ENCODE measurements at regions not wholly inside any gene's neighbourhood (a gene's known extent, or its start where the extent isn't known, plus 50 kb on each side); places are given as distances from the start of the nearest gene placed in this dataset.

DNA sequence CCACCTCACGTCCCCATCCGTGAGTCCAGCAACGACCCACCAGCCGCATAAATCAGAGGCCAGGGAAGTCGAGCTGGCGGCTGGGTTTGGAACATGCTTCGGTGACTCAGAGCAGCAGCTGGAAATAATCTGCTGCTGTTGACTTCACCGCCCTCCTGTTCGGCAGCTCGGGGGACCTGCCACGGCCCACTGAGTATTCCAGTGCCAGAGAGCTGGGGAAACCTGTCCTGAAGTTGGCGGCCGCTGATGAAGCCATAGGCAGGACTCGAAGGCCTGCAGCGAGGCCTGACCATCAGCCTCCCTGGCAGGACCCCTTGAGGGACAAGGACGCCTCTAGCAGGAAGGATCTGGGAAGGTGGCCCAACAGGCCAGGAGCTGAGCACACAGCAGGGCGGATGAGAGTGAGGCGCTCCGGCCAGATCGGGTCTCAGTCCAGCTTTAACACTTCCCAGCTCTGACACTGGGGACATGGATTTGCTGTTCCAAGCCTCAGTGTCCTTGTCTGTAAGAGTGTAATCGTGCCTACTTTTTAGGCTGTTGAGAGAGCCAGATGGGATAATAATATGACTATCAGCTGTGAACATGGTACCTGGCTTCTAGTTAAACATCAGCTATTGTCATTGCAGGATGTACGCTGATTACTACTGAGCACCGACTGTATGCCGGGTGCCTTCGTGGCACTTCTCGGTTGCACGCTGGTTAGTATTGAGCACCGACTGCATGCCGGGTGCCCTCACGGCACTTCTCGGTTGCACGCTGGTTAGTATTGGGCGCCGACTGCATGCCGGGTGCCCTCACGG, 50.4 kb upstream of the CIBAR2 start:
- no peak overlapping the region for H3K27ac Mint-ChIP-seq (ENCODE audit: low read depth)
- peaks cover 38% of the 10 kb centered on the region for H3K27me3 Mint-ChIP-seq
- H3K9me3 Mint-ChIP-seq = no peaks in the 10 kb centered on the region
- no peaks in the 10 kb centered on the region for H3K36me3 Mint-ChIP-seq (ENCODE audit: insufficient read depth)
- no peak for ATAC-seq (replicated peaks; ENCODE audit: extremely low read depth, poor library complexity, severe bottlenecking)
- no peak overlapping the region for H3K4me3 Mint-ChIP-seq
- DNase-seq (ENCODE audit: low spot score in 2 of 2) = no peak
- H3K4me1 Mint-ChIP-seq = peaks cover 8% of the 10 kb centered on the region

DNA sequence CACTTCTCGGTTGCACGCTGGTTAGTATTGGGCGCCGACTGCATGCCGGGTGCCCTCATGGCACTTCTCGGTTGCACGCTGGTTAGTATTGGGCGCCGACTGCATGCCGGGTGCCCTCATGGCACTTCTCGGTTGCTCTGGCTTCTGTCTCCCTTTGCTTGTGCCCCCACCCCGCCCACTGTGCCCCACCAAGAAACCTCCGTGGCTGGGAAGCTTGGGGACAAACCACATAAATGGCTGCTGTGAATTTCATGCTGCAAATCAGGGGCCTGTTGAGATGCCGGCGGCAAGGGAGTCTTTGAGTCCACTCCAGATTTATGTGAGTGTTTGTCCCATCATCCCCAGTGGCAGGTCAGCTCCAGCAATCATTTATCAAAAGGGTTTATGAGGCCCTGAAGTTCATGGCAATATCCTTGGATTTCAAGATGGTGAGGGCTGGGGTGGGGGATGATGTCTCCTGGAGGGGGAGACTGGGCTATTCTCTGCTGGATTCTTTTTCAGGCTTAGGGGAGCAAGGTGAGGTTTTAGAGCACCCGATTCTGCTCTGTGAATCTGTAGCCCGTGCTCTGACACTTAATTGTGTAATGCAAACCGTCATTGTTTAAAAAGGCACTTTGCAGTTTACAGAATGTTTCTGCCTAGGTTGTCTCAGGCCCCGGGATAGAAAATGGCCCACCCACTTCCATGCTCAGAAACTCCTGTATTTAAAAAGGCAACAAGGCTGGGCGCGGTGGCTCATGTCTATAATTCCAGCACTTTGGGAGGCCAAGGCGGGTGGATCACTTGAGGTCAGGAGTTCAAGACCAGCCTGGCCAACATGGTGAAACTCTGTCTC, 51.2 kb upstream of the CIBAR2 start:
- no peak overlapping the region for H3K4me3 Mint-ChIP-seq
- no peaks in the 10 kb centered on the region for H3K9me3 Mint-ChIP-seq
- H3K27me3 Mint-ChIP-seq = peaks cover 43% of the 10 kb centered on the region
- H3K36me3 Mint-ChIP-seq (ENCODE audit: insufficient read depth) = no peaks in the 10 kb centered on the region
- H3K27ac Mint-ChIP-seq (ENCODE audit: low read depth) = no peak overlapping the region
- ATAC-seq (replicated peaks; ENCODE audit: extremely low read depth, poor library complexity, severe bottlenecking) (no peak), DNase-seq (ENCODE audit: low spot score in 2 of 2) (no peak)
- no peaks in the 10 kb centered on the region for H3K4me1 Mint-ChIP-seq

DNA sequence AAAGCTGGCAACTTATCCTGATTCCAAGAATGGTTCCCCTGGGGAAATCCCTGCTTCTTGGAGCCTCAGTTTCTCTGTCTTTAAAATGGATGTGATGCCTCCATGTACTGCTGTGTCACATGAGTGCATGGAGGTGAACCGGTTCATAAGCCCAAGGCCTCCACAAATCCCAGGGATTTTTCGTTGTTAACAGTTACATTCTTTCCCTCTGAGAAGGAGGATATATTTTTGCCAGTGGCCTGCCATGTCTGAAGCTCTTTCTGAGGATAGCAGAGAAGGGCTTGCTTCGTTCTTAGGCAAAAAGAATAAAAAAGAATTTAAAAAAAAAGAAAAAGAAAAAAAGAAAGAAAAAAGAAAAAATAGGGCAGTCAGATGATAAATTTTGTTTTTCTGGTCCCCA, 52.2 kb upstream of the CIBAR2 start:
- no peak for ATAC-seq (replicated peaks; ENCODE audit: extremely low read depth, poor library complexity, severe bottlenecking)
- H3K4me3 Mint-ChIP-seq = no peak overlapping the region
- DNase-seq (ENCODE audit: low spot score in 2 of 2) = no peak
- no peak overlapping the region for H3K27ac Mint-ChIP-seq (ENCODE audit: low read depth)
- no peaks in the 10 kb centered on the region for H3K4me1 Mint-ChIP-seq
- no peaks in the 10 kb centered on the region for H3K9me3 Mint-ChIP-seq
- no peaks in the 10 kb centered on the region for H3K36me3 Mint-ChIP-seq (ENCODE audit: insufficient read depth)
- peaks cover 43% of the 10 kb centered on the region for H3K27me3 Mint-ChIP-seq

DNA sequence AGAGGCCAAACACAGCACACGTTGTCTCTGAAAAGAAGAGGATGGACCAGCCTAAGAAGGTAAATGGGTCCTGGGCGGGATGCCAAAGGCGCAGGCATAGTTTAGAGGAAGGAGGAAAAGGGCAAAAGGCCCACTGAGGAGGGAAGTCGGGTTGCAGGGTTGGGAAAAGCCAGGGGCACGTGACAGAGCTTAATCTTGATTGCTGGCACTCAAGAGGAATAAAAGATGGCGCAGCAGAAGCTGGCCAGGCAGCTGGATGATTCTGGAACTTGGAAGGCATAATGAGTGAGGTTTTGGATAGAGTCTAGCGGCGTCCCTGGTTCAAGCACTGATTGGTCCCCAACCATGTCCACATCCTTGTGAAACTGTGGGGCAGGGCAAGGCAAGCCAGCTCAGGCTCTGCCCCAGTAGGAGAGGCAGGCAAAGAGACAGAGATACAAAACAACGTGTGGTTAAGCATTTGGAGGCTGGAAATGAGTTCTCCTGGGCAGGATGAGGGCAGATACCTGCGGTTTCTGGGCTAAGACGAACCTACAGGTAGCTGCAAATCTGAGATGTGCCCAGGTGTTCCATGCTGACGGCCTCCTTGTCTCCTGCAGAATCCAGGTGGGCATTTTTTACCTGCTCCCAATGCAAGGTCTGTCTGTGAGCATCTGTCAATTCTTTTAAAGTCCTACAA, 52.7 kb upstream of the CIBAR2 start:
- no peaks in the 10 kb centered on the region for H3K36me3 Mint-ChIP-seq (ENCODE audit: insufficient read depth)
- no peaks in the 10 kb centered on the region for H3K9me3 Mint-ChIP-seq
- no peak for ATAC-seq (replicated peaks; ENCODE audit: extremely low read depth, poor library complexity, severe bottlenecking)
- H3K27ac Mint-ChIP-seq (ENCODE audit: low read depth) = no peak overlapping the region
- no peak overlapping the region for H3K4me3 Mint-ChIP-seq
- no peak for DNase-seq (ENCODE audit: low spot score in 2 of 2)
- no peaks in the 10 kb centered on the region for H3K4me1 Mint-ChIP-seq
- peaks cover 43% of the 10 kb centered on the region for H3K27me3 Mint-ChIP-seq

DNA sequence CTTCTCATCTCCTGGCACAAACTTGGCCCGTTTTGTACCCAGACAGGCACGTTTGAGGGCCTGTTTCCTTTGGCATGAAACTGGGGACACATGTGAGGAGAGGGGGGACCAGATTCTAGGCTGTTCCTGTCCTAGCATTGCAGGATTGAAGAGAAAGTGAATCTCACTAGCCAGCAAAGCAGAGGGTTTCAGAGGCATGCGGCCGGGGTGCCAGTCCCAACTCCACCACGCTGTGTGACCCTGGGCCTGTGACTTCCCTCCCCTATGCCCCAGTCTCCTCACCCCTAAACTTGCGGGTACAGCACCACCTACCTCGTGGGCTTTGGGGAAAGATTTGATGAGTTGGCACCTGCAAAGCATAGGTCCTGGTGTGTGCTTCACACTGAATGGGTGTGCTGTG, 53.5 kb upstream of the CIBAR2 start:
- Mint-ChIP-seq H3K9me3 (no peaks in the 10 kb centered on the region), H3K27me3 (peaks cover 49% of the 10 kb centered on the region), H3K36me3 (ENCODE audit: insufficient read depth) (no peaks in the 10 kb centered on the region), H3K4me1 (no peaks in the 10 kb centered on the region), H3K27ac (ENCODE audit: low read depth) (no peak overlapping the region), H3K4me3 (no peak overlapping the region)
- ATAC-seq (replicated peaks; ENCODE audit: extremely low read depth, poor library complexity, severe bottlenecking) (no peak), DNase-seq (ENCODE audit: low spot score in 2 of 2) (no peak)

DNA sequence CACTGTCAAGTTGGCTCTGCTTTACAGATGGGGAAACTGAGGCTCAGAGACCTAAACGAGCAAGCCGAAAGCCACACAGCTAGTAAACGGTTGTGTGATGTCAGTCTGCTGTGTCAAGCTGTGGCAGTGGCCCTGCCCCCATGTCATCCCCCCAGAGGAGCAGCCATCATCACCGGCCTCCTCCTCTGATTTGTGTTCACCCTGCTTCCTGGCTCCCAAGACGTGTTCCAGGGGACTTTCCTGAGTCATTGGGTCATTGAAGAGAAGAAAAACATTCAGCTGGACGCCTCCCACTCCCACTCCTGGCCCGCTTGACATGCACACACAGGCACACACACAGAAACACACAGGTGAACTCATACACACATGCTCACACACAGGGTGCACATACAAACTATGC, 54.0 kb upstream of the CIBAR2 start:
- no peak overlapping the region for H3K27ac Mint-ChIP-seq (ENCODE audit: low read depth)
- H3K27me3 Mint-ChIP-seq = peaks cover 54% of the 10 kb centered on the region
- H3K4me3 Mint-ChIP-seq = no peak overlapping the region
- ATAC-seq (replicated peaks; ENCODE audit: extremely low read depth, poor library complexity, severe bottlenecking) (no peak), DNase-seq (ENCODE audit: low spot score in 2 of 2) (no peak)
- peaks cover under 1% of the 10 kb centered on the region for H3K36me3 Mint-ChIP-seq (ENCODE audit: insufficient read depth)
- H3K9me3 Mint-ChIP-seq = no peaks in the 10 kb centered on the region
- H3K4me1 Mint-ChIP-seq = no peaks in the 10 kb centered on the region

DNA sequence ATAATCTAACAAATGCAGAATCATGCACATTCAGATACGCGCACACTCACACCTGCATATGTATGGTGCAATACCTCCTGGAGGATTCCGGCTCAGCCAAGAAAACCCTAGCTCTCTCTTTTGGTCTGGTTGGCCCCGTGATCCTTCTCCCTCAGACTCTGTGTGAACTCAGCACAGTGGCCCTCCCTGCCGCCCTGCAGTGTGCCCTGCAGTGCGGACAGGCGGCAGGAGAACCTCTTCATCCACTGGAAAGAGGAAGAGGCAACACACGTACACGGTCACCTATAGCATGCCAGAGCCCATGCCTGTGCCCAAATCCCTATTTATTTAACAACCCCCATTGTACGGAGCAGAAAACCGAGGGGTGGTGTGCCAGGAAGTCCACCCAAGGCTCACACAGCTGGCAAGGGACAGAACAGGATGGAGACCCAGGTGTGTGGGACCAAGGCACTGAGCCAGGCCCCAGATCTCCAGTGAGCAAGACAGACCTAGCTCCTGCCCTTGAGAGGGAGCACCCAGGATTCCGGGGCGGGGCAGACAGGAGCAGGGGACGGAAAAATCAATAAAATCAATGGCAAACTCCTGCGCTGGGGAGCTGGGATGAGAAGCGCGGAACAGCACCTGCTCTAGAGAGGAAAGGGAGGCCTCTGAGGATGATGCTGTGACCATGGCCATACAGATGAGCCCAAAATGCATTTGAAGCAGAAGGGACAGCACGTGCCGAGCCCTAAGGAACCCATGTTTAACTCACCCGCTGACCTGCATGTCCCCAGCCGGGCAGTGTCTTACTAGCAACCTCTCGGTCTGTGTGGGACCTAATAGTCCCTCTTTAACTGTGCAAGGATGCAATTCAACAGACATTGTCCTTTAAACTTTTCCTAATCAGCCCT, 54.7 kb upstream of the CIBAR2 start:
- H3K27ac Mint-ChIP-seq (ENCODE audit: low read depth) = no peak overlapping the region
- no peaks in the 10 kb centered on the region for H3K9me3 Mint-ChIP-seq
- ATAC-seq (replicated peaks; ENCODE audit: extremely low read depth, poor library complexity, severe bottlenecking) = no peak
- no peaks in the 10 kb centered on the region for H3K4me1 Mint-ChIP-seq
- peaks cover 3% of the 10 kb centered on the region for H3K36me3 Mint-ChIP-seq (ENCODE audit: insufficient read depth)
- no peak overlapping the region for H3K4me3 Mint-ChIP-seq
- peaks cover 60% of the 10 kb centered on the region for H3K27me3 Mint-ChIP-seq
- no peak for DNase-seq (ENCODE audit: low spot score in 2 of 2)

DNA sequence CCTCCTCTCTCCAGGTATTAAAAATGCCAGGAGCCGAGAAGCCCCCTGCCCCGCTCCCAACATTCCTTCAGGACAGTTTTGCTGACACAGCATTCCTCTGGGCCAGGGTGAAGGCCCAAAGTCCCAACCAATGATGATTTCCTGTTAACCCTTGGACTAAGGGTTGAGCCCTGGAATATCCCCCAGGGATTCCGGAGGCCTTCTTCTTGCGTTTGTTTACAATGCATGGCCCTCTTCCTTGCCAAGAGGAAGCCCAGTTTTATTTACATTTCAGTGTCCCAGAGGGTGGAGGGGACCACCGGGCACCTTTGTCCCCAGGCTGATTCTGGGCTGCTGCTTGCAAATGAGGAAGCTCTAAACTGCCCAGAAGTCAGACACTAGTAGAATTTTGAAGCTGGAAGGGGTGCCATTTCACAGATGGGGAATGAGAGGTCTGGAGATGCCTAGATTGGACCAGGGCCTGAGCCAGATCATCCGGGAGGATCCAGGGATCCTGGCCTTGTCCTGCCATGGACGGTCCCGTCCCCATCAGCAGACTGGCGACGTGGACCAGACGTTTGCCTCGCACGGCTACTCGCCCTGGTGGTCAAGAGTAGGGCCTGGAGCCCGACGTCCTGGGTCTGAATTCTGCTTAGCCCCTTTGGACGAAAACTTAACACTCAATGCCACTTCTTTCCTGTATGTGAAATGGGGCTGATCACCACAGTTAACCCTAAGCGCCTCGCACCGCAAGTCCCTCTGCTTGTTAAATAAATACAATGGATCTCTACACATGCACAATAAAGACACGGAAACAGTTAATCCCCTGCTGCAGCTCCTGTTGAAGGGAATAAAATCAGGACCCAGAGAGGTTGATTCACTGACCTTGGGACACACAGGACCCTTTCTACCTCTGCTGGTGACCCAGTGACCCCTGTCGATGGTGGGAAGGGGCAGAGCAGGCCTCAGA, 55.6 kb upstream of the CIBAR2 start:
- DNase-seq (ENCODE audit: low spot score in 2 of 2) (no peak), ATAC-seq (replicated peaks; ENCODE audit: extremely low read depth, poor library complexity, severe bottlenecking) (no peak)
- peaks cover 3% of the 10 kb centered on the region for H3K36me3 Mint-ChIP-seq (ENCODE audit: insufficient read depth)
- H3K4me3 Mint-ChIP-seq = no peak overlapping the region
- peaks cover 63% of the 10 kb centered on the region for H3K27me3 Mint-ChIP-seq
- H3K4me1 Mint-ChIP-seq = no peaks in the 10 kb centered on the region
- H3K27ac Mint-ChIP-seq (ENCODE audit: low read depth) = no peak overlapping the region
- H3K9me3 Mint-ChIP-seq = no peaks in the 10 kb centered on the region

DNA sequence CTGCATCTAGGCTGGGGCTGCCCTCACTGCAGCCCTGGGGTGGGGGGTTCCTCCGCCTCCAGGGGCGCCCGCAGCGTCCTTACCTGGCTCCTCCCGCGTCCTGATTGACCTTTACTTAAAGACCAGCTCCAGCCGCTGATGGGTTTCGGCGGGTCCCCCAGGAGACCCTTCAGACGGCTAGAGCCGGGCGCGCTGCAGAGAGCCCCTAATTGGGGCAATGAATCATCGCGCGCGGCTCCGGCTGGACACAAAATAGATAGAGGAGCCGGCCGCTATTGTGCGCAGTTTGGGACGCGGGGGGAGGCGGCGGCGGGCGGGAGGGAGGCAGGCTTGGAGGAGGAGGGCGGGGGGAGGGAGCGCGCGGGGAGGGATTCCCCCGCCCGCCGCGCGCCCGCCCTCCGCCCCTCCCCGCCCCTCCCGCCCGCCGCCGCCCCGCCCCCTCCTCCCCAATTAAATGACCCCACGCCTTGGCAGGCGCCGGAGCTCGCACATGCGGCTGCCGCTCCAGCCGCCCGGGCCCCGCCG, 56.5 kb upstream of the CIBAR2 start:
- Mint-ChIP-seq H3K27me3 (peaks cover 73% of the 10 kb centered on the region), H3K9me3 (no peaks in the 10 kb centered on the region), H3K36me3 (ENCODE audit: insufficient read depth) (peaks cover 3% of the 10 kb centered on the region), H3K4me3 (peak overlapping the region; percentile 34), H3K4me1 (no peaks in the 10 kb centered on the region), H3K27ac (ENCODE audit: low read depth) (no peak overlapping the region)
- DNase-seq (ENCODE audit: low spot score in 2 of 2) (no peak), ATAC-seq (replicated peaks; ENCODE audit: extremely low read depth, poor library complexity, severe bottlenecking) (no peak)

DNA sequence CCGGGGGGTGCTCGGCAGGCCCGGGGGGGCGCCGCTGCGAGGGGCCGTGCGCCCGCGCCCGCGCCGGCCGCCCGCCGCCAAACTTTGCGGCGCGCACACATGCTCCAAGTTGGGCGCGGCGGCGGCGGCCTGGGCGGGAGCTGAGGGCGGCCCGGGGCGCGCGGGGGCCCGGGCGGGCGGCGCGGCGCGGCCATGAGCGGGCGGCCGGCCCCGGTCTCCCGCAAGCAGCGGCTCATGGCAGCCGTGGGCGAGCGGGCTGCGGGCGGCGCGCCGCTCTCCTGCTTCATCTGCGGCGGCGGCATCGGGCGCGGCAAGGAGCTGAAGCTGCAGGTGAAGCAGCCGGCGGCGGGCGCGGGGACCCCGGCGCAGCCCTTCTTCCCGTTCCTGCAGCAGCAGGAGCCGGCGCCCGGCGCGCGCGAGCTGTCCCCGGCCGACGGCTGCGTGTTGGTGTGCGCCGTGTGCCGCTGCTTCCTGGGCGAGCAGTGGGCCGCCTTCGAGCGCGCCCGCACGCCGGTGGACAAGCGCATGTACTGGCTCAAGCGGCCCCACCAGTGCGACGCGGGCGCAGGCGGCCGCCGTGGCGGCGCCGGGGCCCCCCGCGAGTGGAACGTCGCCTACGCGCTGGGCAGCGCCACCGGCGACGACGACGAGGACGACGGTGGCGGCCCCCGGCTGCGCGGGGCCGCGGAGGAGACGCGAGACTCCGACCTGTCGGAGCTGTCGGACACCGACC, 57.2 kb upstream of the CIBAR2 start:
- Mint-ChIP-seq H3K27me3 (peaks cover 77% of the 10 kb centered on the region), H3K36me3 (ENCODE audit: insufficient read depth) (peaks cover 3% of the 10 kb centered on the region), H3K9me3 (no peaks in the 10 kb centered on the region), H3K4me1 (no peaks in the 10 kb centered on the region), H3K27ac (ENCODE audit: low read depth) (no peak overlapping the region), H3K4me3 (no peak overlapping the region)
- DNase-seq (ENCODE audit: low spot score in 2 of 2) (no peak), ATAC-seq (replicated peaks; ENCODE audit: extremely low read depth, poor library complexity, severe bottlenecking) (no peak)

DNA sequence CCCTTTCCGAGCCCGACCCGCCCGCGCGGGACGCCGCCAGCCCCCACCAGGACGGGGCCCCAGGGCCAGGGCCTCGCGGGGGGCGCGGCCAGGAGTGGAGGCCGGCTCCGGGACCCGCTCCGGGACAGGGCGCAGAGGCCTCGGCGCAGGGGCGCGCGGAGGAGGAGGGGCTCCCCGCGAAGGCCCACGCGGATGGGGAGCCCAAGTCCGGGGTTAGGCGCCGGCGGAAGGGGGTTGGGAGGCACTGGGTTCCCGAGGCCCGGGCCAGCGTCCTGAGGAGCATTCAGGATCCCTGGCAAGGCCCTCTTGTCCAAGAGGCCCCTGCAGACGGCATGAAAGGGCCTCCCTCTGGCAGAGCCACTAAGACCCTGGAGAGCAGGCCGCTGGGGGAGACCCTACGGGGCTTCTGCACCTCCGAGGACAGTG, 57.8 kb upstream of the CIBAR2 start:
- H3K27me3 Mint-ChIP-seq = peaks cover 76% of the 10 kb centered on the region
- DNase-seq (ENCODE audit: low spot score in 2 of 2) (no peak), ATAC-seq (replicated peaks; ENCODE audit: extremely low read depth, poor library complexity, severe bottlenecking) (no peak)
- peaks cover 3% of the 10 kb centered on the region for H3K36me3 Mint-ChIP-seq (ENCODE audit: insufficient read depth)
- no peaks in the 10 kb centered on the region for H3K4me1 Mint-ChIP-seq
- no peak overlapping the region for H3K4me3 Mint-ChIP-seq
- H3K27ac Mint-ChIP-seq (ENCODE audit: low read depth) = no peak overlapping the region
- no peaks in the 10 kb centered on the region for H3K9me3 Mint-ChIP-seq

Data from central memory CD8-positive, alpha-beta T cell (primary cell).